KOPT-K1 (cell line): ENCODE measurements at regions not wholly inside any gene's neighbourhood (a gene's known extent, or its start where the extent isn't known, plus 50 kb on each side); places are given as distances from the start of the nearest gene placed in this dataset.

Experiments used
- H3K27ac ChIP-seq: fragments of 200-600 bp; sonication (generic); 2 replicates; pipeline ENCODE4 v1.5.1; 2016; ENCODE audit warnings: antibody characterized with exemption, mild to moderate bottlenecking, low read depth, low read length; ENCODE audit not compliant: poor library complexity, severe bottlenecking
- H3K36me3 ChIP-seq: fragments of 200-600 bp; sonication (generic); 2 replicates; pipeline ENCODE4 v1.5.1; 2017; ENCODE audit warnings: antibody characterized with exemption, mild to moderate bottlenecking, low read length, moderate library complexity; ENCODE audit not compliant: insufficient read depth
- H3K9me3 ChIP-seq: fragments of 200-600 bp; sonication (generic); 2 replicates; pipeline ENCODE4 v1.5.1; 2017; ENCODE audit warnings: antibody characterized with exemption, low read length, mild to moderate bottlenecking; ENCODE audit not compliant: insufficient read depth, poor library complexity, severe bottlenecking

DNA sequence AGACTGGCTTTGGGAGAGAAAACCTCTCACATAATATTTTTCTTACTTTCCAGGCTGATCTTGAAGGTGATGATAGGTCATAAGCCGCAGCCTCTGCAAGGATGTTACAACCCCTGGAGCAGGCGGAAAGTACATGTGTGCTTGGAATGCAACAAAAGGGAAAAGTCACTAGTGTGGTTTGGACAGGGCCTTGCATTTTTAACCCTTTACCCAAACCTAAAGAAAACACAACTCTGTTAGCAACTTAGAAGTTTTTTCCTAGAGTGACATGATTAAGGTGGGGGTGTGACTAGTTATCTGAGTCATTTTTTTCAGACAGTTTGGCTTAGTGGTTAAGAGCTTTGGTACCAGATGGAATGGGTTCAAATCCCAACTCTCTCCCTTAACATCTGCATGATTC is 97.0 kb downstream of the TMEM30B start:
- H3K27ac ChIP-seq: no peak overlapping the region
- H3K36me3 ChIP-seq: no peaks in the 10 kb centered on the region
- no peaks in the 10 kb centered on the region for H3K9me3 ChIP-seq

DNA sequence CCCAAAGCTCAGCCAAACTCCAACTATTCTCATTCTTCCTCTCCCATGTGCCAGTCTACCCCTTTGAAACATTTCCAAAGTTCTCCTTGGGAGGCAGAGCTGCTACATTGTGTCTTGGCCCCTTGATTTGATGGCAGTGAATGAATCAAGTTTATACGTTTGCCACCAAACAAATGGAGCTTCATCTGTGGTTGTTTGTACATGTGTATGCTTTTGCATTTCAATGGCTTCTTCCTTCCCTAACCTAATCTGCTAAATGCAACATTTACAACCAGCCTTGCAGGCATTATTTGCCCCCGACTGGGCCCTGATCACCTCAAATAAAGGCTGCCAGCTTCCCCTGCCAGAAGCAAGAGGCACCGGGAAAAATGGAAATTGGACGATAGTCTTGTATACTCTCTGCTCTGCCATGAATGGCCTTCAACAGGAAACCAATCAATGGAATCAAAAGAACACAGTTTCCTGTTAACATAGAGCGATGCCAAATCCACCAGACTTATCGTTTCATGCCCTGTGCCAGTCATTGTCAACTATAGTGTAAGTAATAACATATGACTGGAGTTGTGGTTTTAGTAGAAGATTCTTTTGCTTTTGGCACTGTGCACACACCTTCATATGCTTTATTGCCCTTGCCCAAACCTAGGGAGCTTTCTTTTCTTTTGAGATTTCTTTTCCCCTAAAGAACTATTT is 97.8 kb downstream of the TMEM30B start:
- H3K9me3 ChIP-seq: no peaks in the 10 kb centered on the region
- no peaks in the 10 kb centered on the region for H3K36me3 ChIP-seq
- H3K27ac ChIP-seq: no peak overlapping the region

DNA sequence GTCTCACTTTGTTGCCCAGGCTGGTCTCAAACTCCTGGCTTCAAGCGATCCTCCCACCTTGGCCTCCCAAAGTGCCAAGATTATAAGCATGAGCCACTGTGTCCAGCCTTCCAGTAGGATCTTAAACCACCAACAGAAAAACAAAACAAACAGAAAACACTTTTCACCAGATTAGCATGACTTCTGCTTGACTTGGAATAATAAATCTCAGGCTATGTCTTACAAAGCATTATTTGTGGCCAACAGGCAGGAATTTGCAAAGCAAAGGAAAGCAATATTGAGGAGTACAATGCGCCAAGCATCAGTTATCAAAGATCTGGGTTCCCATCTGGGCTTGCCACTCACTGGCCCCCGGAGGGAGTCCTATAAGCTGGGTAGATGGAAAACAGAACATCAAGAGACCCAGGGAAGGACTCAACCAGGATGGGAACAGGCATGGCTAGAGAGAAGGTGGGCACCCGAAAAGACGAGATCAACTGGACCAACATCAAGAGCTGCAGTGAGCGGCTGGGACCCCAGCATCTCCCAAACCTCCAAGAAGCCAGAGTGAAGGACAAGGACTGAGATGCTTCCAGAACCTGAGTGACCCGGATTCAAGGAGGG is 101.2 kb downstream of the TMEM30B start:
- H3K27ac ChIP-seq: no peak overlapping the region
- no peaks in the 10 kb centered on the region for H3K36me3 ChIP-seq
- H3K9me3 ChIP-seq: no peaks in the 10 kb centered on the region

DNA sequence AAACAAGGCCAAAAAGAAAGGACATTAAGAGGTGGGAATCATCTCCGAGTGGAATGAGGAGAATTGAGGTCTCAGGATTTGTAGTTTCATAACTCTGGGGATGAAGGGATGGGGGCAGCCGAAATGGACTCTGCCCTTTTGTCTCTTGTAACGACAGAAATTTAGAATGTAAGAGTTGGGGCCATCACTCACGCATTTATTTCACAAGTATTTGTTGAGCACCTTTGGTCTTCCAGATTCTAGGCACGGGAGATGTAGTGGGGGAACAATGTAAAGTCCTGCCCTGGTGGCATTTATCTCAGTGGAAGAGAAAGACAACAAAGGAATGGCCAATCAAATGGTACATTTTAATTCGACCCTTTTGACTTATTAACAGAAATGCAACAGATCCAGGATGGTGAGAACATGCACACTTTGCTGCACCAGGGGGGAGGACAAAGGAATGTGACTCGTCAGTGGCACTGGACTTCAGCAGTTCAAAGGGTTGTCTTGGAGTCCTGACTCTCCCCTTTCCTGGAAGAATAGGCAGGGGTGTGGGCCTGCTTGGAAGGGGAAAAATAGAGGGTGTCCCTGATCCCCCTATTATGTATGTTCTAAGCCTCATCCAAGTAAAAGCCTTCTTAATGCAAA is 102.0 kb downstream of the TMEM30B start:
- H3K9me3 ChIP-seq: no peaks in the 10 kb centered on the region
- H3K27ac ChIP-seq: no peak overlapping the region
- H3K36me3 ChIP-seq: no peaks in the 10 kb centered on the region

DNA sequence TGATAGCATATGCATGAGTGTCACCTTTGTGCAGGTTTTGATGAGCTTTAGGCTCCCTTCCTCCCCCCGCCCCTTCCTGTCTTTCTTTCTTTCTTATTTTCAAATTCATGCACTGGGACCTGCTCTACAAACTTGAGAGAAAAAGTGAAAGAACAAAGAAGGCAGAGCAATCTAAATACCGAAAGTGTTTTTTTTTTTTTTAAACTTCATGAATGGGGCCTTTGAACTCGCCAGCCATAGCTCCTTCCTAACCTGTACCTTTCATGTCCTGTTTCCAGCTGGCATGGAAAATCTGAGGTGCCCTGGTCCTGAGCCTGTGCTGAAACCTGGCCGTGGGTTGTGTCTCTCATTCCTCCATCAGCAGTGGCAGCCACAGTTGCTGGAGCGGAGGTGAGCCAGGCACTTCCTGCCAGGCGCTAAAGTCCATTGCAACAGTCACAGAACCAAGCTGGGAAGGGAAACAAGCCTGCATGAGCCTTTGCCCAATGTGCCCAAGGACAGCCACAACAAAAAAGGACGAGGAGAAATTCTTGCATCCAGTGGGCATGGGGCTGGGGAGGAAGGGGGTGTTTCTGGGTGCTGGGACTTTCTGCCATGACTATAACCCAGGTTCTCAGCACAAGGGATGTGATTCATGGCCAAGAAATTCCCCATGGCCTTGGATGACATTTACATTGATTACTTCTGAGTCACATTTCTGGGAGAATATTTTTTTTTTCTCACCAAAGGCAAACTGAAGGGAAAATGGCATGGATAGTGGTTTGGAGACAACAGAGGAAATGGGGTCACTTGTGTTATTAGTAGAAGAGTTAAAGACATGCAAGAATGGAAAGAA is 102.7 kb downstream of the TMEM30B start:
- H3K27ac ChIP-seq: no peak overlapping the region

DNA sequence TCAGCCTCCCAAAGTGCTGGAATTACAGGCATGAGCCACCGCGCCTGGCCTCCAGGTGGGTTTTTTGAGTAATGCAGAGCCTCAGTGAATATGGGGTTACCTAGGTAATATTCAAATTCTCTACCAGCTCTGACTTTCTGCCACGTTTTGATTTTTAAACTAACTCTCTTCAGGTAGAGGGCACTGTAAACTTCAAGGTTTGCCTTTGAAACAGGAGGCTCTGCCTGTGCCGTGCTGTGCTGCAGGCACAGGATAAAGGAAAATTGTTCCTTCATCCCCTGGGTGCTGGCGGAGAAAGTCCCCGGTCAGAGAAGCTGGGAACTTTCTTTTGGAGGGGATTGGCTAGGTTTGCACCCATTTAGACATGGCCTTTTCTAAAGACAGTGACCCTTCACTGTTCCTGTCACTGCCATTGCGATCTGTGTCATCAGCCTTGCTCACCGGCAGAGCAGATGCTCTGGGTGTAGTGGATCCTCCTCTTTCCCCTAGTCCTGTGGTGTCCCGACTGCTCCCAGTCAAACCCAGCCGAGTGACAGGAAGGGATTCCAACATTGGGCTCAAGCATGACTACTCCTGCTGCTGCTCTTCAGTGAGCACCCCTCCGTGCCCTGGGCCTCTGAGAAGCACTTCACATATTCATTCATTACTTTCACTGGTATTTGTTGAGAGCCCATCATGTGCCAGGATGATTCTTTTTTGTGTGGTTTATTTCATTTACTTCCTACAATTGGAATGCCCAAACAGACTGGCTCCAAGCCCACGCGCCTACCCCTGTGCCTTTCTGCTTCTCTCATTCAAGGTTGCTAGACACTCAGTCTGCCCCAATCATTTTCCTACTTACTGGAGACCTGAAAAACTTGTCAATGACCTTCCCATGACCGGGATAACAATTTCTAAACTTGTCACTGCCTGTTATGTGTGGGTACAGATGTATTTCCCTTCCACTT is 103.6 kb downstream of the TMEM30B start:
- Histone ChIP-seq H3K27ac (no peak overlapping the region), H3K9me3 (no peaks in the 10 kb centered on the region), H3K36me3 (no peaks in the 10 kb centered on the region)

More for the DNA sequence above, 102.7 kb downstream of the TMEM30B start:
- H3K9me3 ChIP-seq: no peaks in the 10 kb centered on the region
- H3K36me3 ChIP-seq: no peaks in the 10 kb centered on the region

DNA sequence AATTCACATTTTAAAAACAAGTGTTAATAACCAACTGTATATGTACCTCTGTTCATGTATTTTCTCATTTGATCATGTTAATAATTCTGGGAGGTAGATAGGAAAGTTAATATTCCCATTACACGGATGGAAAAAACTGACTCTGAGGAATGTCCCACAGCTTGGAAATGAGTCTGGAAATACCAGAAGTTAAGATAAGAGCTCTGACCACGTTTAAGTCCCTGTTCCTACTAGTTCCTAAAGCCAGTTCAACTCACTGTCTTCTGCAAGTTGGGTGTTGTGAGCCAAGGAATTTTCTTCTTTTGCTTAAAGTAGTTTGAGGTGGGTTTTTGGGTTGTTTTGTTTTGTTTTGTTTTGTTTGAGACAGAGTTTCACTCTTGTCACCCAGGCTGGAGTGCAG is 104.5 kb downstream of the TMEM30B start:
- Histone ChIP-seq H3K27ac (no peak overlapping the region), H3K36me3 (no peaks in the 10 kb centered on the region)

DNA sequence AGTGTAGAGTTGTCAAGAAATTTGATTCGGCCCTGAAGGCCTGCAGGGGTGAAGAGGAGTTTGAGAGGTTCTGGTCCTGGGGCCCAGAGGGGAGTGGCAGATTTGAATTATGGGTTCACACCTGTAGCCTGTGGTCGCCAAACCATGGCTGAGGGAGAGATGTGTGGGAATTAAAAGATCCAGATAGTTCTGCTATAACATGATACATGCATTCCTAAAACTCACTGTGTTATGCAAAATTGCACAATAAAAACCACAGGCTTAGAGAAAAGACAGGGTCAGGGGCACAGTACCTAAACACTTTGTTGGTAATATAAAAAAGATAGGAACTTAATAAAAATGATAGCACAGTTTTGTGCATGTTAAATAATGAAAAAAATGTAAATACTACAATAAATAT is 106.2 kb downstream of the TMEM30B start:
- H3K36me3 ChIP-seq: no peaks in the 10 kb centered on the region
- no peaks in the 10 kb centered on the region for H3K9me3 ChIP-seq
- no peak overlapping the region for H3K27ac ChIP-seq

More for the DNA sequence above, 104.5 kb downstream of the TMEM30B start:
- no peaks in the 10 kb centered on the region for H3K9me3 ChIP-seq

DNA sequence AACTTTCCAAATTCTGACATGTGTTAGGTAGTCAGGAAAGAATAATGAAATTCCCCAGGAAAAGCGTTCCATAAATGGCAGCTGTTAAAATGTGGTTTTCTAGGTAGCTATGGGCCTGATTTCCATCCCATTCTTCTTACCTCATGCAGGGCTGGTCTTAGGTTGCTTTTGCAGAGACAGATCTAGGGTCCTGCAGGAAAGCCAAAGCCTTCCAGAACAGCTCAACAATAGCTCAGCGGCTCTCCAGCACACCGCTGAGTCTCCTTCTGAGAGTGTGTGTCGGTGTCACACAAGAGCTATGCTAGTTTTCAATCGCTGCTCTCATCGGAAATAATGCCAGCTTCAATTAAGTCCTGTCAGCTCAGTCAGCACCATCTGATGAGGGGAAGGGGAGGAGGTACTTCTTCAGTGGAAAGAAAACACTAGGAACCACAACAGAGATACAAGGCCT is 106.7 kb downstream of the TMEM30B start:
- Histone ChIP-seq H3K36me3 (no peaks in the 10 kb centered on the region), H3K27ac (no peak overlapping the region), H3K9me3 (no peaks in the 10 kb centered on the region)

DNA sequence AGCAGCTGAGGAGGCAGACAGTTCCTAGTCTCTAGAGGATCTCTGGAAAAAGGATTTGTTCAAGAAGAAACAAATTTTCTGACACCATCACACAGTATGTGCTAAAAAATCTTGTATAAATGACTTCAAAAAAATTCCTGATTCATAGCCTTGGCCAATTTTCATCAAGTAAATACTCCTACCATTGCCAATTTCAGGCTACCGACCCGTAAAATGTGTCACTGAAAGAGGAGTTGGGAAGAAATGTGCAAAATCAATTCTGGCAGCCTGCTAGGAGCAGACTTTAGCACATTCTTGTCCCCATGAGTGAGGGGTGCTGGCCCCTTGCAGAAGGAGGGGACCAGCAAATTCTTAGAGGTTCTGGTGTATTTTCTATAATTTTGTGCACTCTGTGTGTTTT is 109.4 kb downstream of the TMEM30B start:
- H3K36me3 ChIP-seq: no peaks in the 10 kb centered on the region
- no peak overlapping the region for H3K27ac ChIP-seq
- no peaks in the 10 kb centered on the region for H3K9me3 ChIP-seq

DNA sequence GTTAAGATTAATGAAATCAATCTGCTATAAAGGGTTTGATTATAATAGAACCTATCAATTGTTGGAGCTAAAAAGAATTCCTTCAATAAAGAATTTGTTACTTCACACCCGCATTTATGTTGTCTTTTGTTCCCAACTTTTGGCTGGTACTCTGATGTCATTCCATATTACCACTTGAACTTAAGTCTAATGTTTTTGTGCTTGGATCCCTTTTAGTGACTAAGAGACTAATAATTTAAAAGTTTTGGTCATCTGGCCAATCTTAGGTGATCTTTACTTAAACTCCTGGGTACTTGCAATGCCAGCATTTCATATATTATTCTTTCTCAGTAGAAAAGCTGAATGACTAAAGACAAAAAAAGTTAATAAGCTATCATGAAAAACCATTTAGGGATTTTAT is 113.0 kb downstream of the TMEM30B start:
- no peaks in the 10 kb centered on the region for H3K36me3 ChIP-seq
- no peak overlapping the region for H3K27ac ChIP-seq
- H3K9me3 ChIP-seq: peaks cover 3% of the 10 kb centered on the region

DNA sequence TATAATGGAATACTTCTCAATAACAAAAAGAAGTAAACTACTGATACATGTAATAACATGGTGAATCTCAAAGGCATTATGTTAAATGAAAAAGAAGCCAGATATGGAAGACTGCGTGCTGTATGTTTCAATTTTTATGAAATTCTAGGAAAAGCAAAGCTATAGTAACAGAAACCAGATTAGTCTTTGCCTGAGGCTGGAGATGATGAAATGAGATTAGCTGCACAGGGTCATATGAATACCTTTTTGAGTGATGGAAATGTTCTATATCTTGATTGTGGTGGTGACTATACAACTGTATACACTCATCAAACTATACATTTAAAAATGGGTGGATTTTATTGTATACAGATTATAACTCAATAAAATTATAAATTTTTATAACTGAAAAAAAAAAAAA is 113.5 kb downstream of the TMEM30B start:
- no peaks in the 10 kb centered on the region for H3K36me3 ChIP-seq
- peaks cover 3% of the 10 kb centered on the region for H3K9me3 ChIP-seq
- no peak overlapping the region for H3K27ac ChIP-seq

DNA sequence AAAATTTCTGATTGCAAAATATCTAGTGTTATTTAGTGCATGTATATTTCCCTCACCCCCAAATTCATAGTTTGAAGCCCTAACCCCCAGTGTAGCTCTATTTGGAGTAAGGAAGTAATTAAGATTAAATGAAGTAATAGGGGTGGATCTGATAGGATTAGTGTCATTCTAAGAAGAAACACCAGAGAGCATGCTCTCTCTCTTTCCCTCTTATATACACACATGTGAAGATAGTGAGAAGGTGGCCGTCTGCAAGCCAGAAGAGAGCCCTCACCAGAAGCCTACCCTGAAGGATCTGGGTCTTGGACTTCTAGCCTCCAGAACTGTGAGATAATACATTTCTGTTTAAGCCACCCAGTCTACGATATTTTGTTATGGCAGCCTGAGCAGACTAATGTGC is 120.3 kb downstream of the TMEM30B start:
- no peaks in the 10 kb centered on the region for H3K36me3 ChIP-seq

DNA sequence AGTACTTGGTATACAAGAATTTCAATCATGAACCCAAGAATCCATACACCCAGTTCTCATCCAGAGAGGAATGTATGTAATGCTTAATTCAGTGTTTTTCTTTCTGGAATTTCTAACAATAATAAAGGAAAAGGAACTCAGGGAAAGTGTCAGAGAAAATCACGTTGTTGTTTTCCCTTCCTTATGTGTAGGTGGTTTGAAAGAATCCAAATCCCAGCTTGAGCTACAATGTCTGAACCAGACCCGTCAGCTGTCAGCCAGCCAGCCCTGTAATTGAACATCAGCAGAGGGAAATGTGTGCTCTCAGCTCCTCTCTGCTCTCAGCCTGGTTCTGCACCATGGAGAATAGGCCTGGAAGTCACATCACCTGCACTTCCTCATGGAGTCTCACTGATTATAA is 126.5 kb downstream of the TMEM30B start:
- H3K36me3 ChIP-seq: no peaks in the 10 kb centered on the region
- H3K27ac ChIP-seq: no peak overlapping the region
- H3K9me3 ChIP-seq: no peaks in the 10 kb centered on the region

More for the DNA sequence above, 120.3 kb downstream of the TMEM30B start:
- no peak overlapping the region for H3K27ac ChIP-seq
- peaks cover 6% of the 10 kb centered on the region for H3K9me3 ChIP-seq
